GM13977 (cell line): ENCODE measurements at regions not wholly inside any gene's neighbourhood (a gene's known extent, or its start where the extent isn't known, plus 50 kb on each side); places are given as distances from the start of the nearest gene placed in this dataset.

Experiments
- DNase-seq: peaks from one replicate; pipeline ENCODE4 v3.0.0; 2012; ENCODE audit warnings: low spot score
- CTCF ChIP-seq: IDR thresholded peaks from 2 replicates; pipeline ENCODE4 v1.5.1; 2012; ENCODE audit warnings: mild to moderate bottlenecking, control low read depth; ENCODE audit not compliant: insufficient read depth; ENCODE audit errors: extremely low read depth, missing control alignments
- in situ Hi-C: fragments of 300-500 bp; cut with MboI; formaldehyde crosslinking; loops from one replicate; pipeline ENCODE4 v1.12.0; 2022; ENCODE audit warnings: low sequenced_read_pairs, low pct_unique_long_range_greater_than_20kb, mixed read lengths, inconsistent platforms; ENCODE audit not compliant: unreplicated experiment

- in situ Hi-C loops: no loop called here
- no peak for TF ChIP-seq CTCF
- DNase-seq: no peak
Observed at GRCh38 chr22:34986523-34986922, 79.4 kb upstream of the ISX start.

GRCh38 chr22:34992672-34993071 lies 73.3 kb upstream of the ISX start:
- in situ Hi-C loops: no loop called here
- TF ChIP-seq CTCF: no peak
- DNase-seq: no peak

GRCh38 chr22:34993548-34993947 lies 72.4 kb upstream of the ISX start:
- no peak for TF ChIP-seq CTCF
- no peak for DNase-seq
- in situ Hi-C loops: no loop called here

- DNase-seq: no peak
- TF ChIP-seq CTCF: no peak
- in situ Hi-C loops: no loop called here
Observed at GRCh38 chr22:34997633-34998299, 68.2 kb upstream of the ISX start.

GRCh38 chr22:34998921-34999320 lies 67.0 kb upstream of the ISX start:
- no peak for TF ChIP-seq CTCF
- in situ Hi-C loops: no loop called here
- no peak for DNase-seq

- DNase-seq: no peak
- in situ Hi-C loops: no loop called here
- no peak for TF ChIP-seq CTCF
Observed at GRCh38 chr22:35008213-35008612, 57.7 kb upstream of the ISX start.
